SHP77 (cell line): ENCODE measurements at regions not wholly inside any gene's neighbourhood (a gene's known extent, or its start where the extent isn't known, plus 50 kb on each side); places are given as distances from the start of the nearest gene placed in this dataset.

Experiments
- DNase-seq, 2 experiments: peaks; one replicate each; lab custom pipeline; 2025; lab: John Stamatoyannopoulos, UW

DNA sequence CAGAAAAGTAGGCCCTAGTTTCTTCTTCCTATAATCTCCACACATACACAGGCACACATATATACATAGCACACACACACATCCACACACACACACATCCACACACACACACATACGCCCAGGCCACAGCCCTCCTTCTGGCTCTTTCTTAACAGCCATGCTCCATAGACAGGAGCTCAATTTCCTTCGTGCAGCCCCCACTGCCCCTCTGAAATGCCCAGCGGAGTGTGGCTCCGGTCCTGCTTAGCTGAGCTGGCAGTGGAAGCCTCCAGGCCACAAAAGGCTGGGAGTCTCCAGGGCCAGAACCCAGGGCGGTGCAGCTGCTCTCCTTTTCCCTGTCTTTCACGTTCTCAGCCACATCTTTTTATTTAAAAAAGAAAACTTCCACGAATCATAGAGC, 282.9 kb upstream of the IGFBP3 start:
- no peak for DNase-seq

DNA sequence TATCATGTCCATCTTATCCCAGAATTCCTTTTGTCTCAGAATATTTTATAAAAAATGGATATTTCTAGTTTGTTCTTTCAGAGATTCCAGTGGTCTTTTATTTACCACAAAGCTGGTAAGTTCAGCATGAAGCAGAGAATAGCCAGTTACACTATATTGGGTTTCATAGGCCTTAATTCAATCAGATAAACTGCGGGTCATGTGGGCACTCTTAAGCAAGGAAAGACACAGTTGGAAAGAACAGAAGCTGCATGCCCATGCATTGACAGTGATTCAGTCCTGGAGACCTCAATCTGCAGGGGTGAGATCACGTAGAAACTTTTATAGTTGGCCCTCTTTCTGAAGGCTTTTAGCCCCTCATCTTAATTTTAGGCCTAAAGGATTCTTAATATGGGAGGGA, 281.3 kb upstream of the IGFBP3 start:
- no peak for DNase-seq

DNA sequence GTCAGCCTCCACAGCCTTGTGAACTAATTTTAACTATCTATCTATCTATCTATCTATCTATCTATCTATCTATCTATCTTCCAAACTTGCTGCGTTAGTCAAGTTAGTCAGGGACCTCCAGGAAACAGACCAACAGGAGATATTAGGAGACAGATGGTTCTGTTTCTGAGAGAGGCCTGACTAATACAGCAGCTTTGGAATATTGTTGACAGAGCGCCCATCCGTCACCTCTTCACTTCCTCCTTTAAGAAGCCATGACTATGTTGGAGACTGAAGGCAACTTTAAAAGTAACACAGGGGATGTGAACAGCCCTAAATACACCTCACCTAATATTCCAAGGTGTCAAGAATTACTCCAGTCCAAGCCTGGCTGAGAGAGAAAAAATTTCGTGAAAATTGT, 280.9 kb upstream of the IGFBP3 start:
- DNase-seq = no peak

DNA sequence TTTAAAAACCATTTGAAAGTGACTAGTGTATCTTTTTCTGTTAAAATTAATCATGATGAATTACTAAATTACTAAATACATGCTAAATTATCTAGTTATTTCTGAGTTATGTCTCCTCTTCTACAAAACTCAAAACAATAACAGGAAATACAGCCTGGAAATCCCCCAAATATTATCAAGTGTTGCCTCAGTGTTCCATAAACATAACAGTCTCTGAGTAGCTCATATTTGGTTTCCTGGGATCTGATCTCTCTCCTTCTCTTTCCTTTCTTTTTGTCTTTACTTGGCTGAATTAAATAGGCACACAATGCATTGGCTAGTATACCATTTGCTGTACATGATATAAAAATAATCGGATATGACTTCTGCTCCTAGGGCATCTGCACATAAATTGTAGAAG, 277.6 kb upstream of the IGFBP3 start:
- no peak for DNase-seq

DNA sequence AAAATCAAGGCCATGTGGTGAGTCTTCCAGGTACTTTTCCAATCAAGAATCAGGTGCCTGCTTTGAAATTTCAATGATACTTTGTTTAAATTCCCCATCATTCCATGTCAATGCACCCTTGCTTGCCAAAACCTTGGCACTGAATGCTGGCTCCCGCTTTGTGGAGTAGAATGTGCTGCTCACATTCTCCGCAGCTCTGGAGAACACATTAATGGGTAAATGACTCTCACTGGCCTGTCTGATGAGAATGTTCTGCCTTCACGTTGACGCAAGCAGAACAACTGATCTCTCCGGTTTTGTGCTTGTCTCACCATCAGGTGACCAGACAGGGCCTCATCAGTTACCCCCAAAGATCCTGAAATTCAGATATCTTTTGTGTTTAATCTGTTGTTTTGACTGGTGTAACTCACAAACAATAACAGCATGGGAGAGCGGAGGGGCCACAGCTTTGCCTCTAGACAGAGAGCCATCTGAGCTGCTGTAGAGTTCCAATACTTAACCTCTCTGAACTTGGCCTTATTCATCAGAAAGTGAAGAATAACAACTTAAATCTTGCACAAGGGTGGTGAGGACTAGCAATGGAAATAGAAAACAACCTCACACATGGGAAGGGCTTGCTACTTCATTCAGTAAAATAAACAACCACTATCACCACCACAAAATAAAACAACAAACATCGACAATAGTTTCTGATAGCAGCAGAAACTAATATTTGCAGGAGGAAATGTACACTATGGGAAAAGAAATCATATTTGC, 276.9 kb upstream of the IGFBP3 start:
- no peak for DNase-seq

DNA sequence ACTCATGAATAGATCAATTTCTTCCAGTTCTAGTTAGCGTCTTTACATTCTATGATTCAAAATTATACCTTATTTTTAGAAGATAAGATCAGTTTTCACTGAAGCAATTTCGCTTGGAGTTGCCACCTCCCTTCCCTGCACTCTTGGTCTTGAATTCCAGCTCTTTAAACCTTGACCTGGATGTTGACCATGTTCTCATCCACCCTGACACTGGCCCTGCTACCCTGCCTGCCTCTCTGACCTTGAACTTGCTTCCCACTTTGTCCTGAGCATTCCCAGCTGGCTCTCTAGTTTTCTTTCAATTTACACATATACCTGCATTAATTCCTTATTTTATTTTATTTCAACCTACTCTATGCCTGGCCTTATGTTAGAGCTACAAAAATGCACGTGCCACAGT, 274.9 kb upstream of the IGFBP3 start:
- no peak for DNase-seq

DNA sequence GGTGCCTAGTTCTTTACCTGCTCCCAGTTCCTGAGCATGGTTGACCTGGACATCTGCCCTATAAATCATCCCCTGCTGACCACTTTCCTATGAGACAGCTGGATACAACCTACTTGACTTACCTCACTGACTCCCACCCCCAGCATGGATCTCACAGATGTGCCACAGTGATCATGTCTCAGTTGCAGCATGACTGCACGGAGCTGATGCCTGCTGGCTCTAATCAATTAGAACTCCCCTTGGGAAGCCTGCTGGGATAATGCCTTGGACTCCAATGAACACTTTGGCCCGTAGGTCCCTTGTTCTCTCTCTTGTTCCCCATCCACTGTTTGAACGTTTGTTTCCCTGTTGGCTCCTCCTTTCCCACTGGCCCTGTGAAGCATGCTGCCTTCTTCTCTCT, 271.2 kb upstream of the IGFBP3 start:
- no peak for DNase-seq

DNA sequence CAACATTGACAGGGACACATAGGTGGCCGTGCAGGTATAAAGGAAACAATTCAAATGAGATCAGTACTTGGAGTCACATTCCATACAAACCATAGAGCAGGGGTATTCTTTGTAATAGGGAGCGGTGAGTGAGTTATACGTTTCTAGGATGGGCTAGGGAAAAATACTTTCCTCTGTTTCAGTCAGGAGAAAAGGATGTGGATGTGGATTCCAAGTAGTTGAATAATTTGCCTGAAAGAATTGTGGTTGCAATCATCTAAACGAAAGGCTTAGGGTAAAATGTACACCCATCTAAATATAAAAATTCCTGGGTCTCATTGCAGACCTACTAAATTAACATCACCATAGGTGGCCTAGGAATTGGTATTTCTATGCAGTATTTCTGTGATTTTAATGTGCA, 270.7 kb upstream of the IGFBP3 start:
- no peak for DNase-seq

DNA sequence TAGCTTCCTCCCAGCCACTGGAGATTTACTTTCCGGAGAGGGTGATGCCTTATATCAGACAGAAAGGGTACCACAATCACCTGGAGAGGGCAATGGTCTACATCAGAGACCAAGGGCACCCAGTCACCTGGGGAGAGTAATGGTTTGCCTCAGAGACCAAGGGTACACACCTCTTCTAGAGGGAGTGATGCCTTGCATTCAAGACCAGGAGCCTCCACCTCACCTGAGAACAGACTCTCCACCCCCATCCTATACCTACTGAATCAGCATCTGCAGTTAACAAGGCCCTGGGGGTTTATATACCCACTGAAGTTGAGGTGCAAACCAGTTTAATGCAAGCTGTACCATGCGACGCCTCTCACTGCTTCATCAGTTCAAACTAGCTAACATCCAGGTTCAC, 270.2 kb upstream of the IGFBP3 start:
- DNase-seq = no peak

DNA sequence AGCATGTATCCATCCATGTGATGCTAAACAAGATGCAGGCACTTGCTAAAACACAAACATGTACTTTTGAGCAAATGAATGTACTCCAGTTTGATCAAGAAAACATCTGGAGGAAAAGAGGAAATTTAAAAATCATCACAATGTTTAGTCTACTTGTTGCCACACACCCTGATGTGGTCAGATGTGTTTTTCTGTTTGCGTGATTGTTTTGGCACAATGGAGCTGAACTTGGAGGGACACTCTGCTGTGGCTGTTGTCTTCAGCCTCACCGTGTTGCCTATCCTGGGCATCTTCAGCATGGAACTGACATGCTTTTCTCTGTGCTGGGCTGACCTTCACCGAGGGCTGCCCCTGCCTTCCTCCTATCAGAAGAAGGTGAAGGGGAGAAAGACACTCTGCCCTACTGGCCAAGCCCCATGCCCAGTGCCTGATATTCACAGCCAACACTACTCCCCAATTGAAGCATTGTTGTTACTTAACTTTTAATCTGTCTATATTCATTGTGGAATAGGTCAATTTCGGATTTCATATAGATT, 268.3 kb upstream of the IGFBP3 start:
- DNase-seq = no peak

DNA sequence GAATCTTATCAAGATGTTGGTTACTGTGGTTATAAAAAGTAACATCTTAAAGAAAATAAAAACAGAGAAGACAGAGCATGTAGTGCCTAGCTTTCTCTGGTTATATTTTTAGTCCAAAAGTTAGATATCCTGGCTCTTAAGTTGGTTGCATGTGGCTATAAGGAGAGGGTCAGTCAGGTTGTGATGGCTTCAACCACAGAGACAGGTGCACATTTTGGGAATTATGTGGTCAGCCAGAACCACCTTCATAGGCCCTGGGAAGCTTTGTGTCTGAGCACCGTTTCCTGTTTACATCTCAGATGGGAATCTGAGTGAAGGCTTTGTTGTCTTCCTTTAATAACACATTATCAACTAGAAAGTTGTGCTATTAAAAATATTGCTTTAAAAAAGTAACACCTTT, 265.1 kb upstream of the IGFBP3 start:
- no peak for DNase-seq

DNA sequence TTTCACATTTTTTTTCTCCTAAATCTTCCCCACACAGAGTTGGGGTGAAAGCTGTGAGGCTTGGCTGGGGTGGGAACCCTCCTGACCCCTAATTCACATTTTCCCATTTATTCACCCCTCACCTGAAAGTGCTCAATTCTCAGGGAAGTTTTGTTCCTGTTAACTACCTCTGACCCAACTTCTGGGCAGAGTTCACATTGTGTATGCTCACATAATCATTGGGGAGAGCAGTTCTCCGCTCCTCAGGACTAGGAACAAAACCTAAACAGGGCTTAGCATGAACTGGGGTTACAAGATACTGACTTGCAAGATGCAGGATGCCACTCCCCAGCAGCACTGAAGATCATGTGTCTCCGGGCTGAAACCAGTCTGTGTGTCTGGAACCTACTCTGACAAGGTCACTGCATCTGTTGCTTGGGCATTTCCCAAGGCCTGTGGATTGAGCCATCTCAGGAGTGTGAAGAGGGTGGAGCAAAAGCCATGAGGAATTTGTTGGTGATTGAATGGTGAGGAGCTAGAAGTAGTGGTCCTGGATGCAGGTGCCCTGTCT, 258.1 kb upstream of the IGFBP3 start:
- DNase-seq = no peak

DNA sequence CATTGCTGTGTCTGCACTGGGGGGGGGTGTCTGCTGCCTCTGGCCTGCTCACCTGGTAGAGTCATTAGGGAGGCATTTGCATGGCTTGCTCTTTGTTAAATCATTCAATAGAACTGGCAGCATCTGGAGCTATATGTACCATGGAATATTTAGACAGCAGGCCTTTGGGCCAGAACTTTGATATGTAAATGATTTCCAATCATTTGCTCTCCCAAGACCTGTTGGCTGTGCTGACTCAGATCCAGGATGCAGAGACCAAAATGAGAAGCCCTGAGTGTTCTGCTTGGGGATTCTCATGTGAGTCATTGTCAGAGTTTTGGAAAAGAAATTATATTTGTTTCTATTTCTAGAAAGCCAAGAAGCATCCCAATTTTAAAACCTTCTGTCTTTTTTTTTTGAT, 257.6 kb upstream of the IGFBP3 start:
- no peak for DNase-seq

DNA sequence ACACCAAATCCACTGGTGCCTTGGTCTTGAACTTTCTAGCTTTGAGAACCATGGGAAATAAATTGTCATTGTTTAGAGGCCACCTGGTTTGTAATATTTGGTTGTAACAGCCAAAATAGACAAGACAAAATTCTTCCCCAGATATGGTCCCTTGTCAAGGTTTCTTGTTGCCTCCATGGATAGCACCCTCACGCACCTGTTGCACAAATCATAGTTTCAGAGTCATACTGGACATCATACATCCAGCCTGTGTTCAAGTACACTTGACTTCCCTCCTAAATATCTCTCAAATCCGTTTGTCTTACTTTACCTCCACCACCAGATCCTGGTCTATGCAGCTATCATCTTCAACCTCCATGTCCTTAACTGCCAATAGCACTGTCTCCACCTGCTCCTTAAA, 256.7 kb upstream of the IGFBP3 start:
- DNase-seq = no peak

DNA sequence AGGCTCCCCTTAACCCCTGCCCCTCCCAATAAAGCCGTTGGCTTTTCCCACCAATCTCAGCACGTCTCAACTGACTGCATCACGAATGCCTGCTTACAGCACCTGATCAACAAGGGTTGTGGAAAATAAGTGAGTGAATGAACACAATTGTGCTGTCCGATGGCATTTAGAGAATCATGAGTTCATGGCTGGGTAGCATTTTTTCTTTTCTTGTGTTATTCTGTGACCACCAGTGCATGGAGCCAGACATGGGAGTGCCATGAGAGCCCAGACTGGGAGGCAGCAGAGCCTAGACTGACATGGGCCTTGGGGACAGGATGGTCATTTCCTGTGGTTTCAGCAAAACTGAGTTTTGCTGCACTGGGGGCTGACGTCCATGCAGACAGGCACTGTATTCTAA, 254.1 kb upstream of the IGFBP3 start:
- no peak for DNase-seq

DNA sequence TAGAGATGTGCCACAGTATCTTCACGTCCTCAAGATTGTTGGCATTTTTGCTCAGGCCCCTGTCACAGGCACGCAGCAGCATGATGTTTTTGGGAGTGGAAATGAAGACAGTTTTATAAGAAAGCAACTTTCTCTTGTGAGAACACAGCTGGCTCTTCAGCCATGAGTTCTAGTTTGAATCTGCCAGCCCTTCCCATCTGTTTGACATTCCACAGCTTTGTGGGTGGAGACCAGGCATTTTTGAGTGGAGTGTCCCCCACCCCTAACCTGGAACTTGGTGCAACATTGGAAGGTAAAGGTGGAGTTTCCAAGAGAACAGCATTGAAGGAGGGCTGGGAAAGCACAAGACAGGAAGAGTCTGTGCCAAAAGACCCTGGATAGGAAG, 253.1 kb upstream of the IGFBP3 start:
- no peak for DNase-seq

DNA sequence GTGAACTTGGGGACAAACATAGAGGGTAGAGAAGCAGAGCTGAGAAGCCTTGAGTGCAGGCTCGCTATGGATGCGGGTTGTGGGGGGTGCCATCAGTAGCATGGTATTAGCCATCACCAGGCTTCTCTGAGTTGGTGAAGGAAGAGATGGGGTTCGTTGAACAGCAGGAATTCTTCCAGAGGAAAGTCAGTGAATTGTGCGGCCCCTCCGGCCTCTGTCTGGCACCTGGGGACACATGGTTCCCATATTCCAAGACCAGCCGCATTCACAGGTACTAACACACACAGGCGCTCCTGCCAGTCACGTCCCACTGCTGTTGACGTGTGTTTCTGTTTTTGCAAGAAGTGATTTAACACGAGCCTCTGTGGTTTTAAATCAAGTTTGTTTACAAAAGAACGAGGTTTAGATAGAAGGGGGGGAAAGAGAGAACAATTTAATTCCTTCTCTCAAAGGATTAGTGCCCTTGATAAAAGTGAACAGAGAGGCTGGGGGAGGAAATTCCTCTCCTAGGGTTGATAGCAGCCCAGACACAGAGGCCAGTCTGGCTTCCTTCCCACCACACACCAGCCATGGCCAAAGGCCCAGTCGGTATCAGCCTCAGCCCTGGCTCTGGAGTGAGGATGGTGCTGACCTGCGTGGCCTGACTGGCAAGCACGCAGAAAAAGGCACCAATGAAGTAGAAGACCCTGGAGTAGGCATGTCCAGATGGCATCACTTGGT, 252.6 kb upstream of the IGFBP3 start:
- DNase-seq = no peak

DNA sequence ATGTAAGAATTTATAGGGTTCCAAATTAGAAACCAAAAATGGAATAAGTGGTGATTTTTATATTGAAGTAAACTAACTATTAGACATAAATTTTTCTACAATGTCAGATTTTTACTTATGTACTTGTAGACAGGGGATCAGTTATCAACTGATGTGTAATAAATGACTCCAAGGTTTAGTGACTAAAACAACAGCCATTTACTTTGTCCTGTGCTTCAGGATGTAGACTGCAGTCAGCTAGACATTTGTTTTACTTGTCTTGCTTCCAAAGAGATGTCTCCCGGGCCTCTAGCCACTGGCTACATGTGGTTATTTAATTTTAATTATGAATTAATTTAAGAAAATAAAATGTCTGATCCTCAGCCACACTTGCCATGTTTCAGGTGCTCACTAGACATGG, 249.7 kb upstream of the IGFBP3 start:
- DNase-seq = no peak

DNA sequence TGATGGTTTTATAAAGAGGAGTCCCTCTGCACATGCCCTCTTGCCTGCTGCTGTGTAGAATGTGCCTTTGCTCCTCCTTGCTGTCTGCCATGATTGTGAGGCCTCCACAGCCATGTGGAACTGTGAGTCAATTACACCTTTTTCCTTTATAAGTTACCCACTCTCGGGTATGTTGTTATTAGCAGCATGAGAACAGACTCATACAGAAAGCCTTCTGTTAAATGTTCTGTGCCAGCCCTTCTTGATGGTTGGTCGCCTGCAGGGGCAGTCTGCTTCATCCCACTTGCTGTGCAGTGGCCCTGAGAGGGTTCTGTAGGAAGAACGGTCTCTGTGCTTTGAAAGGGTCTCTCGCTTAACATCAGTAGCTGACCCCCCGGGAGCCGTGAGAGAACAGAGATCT, 248.9 kb upstream of the IGFBP3 start:
- no peak for DNase-seq

DNA sequence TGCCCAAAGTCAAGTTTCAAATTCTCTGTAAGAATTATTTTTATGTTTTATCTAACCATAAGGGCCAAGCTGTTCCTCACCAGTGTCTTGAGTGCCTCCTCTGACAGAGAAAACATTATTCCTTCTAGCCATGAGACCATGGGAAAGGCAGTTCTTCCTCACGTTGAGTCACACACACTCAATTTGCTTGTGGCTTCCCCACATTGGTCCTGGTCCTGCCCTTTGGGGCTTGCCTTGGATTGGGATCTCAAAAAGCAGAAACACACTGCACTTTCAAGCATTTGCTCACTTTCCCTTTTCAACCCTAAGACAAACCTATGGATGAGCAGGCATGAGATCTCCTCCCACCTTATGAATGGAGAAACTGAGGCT, 248.3 kb upstream of the IGFBP3 start:
- no peak for DNase-seq

DNA sequence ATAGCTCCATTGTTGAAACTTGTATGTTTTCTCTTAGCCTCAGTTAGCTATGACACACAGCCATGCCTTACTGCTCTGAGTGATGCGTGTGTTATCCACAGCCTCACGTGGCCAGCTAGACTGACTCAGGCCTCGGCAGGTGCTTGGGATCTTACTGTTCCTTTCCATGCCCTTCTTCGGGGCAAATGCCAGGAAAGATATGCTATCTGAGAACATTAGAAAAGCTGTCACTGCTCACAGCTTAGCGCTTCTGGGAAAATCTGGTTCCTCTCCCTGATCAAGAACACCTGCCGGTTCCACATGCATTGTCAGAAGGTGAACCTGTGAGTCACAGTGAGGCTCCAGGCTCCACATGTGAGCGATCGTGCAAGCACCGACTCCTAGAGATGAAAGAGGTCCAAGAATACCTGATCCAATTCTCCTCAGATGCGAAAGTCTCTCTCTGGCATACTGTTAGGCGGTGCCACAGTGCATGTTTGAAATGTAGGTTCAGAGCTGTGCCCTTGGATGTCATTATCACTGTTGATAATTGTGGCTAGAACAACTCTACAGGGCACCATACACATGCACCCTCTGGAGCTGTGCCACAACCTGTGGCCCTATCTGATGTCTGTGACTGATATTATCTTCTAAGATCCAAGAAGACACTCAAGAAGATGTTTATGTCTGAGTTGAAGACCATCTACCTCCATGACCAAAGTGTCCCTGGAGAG, 247.8 kb upstream of the IGFBP3 start:
- no peak for DNase-seq

DNA sequence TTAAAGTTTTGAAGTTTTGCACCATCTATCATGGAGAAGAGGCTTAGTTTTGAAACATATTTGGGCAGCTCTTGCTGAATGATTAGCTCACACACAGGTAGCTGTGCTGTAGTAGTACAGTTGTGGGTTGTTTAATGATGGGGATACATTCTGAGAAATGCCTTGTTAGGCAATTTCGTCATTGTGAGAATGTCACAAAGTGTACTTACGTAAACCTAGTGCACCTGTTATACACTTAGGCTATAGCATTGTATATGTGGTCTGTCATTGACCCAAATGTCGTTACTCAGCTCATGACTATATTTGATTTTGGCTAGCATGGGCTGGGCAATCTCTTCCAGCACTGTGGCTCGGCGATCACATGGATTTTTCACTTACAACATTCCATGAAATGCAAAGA, 247.2 kb upstream of the IGFBP3 start:
- DNase-seq = no peak

DNA sequence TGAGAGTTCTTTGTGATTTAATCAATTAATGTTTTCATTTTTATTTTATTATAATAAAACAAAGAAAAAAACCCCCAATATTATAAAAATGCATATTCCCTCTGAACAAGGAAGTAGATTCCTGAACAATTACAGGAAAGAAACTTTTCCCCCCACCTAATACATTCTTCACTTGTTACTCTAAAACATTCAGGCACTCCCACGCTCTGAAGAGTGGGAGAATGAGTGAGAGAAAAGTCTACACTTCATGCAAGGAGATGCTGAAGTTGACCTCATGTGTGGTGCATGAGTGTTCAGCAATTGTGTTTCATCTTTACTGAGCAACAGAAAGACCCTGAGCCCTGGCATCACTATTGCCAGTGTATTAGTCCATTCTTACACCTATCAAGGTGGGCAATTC, 244.2 kb upstream of the IGFBP3 start:
- no peak for DNase-seq
